ENCODE measurements at regions not wholly inside any gene's neighbourhood (a gene's known extent, or its start where the extent isn't known, plus 50 kb on each side); places are given as distances from the start of the nearest gene placed in this dataset.

- FAIRE-seq (no peak), ATAC-seq (no peak), DNase-seq (ENCODE audit: low read depth in 1 of 2, low spot score in 1 of 2) (no peak)
- TF ChIP-seq CBX8 (IDR thresholded peaks at IDR 0.05) (no peak), FOXS1 (CRISPR knock-in tag; IDR thresholded peaks at IDR 0.05) (no peak), NFE2L2 (conservative IDR thresholded peaks at IDR 0.05; ENCODE audit: low read length) (no peak), TP53 (CRISPR knock-in tag; IDR thresholded peaks at IDR 0.05) (no peak), KDM1A (IDR thresholded peaks at IDR 0.05; ENCODE audit: low read depth) (no peak), RCOR1 (IDR thresholded peaks at IDR 0.05; ENCODE audit: low read depth, low read length) (no peak), HDAC2 (IDR thresholded peaks at IDR 0.05) (no peak), EHMT2 (IDR thresholded peaks at IDR 0.05; ENCODE audit: low read depth) (no peak), ZC3H11A (IDR thresholded peaks at IDR 0.05) (no peak), USF2 (IDR thresholded peaks at IDR 0.05) (no peak), CEBPB (IDR thresholded peaks at IDR 0.05) (no peak), SREBF2 (IDR thresholded peaks at IDR 0.05) (no peak), CBX2 (IDR thresholded peaks at IDR 0.05; ENCODE audit: borderline replicate concordance, low read depth) (no peak), SMC3 (IDR thresholded peaks at IDR 0.05) (no peak), E2F6 (IDR thresholded peaks at IDR 0.05; ENCODE audit: borderline replicate concordance, low read depth) (no peak), POLR2AphosphoS2 (conservative IDR thresholded peaks at IDR 0.05; ENCODE audit: low read length) (no peak), NR3C1 (IDR thresholded peaks at IDR 0.05) (no peak), POLR2A (IDR thresholded peaks at IDR 0.05; ENCODE audit: low read length) (no peak)
- Histone ChIP-seq H3K27ac (no peak overlapping the region), H3K9me3 (no peaks in the 10 kb centered on the region), H3K4me3 (no peak overlapping the region), H3K4me1 (no peaks in the 10 kb centered on the region), H3K4me2 (no peak overlapping the region)
- ChIA-PET POLR2A (no interaction called here), CTCF (no interaction called here)
- 23% methylated on average over 3 of the region's 3 CpGs for WGBS (ENCODE audit: missing lambda C conversion rate)
These were observed 534.3 kb upstream of the PABPC4L start for GRCh38 chr4:134735901-134736300.

- FAIRE-seq: no peak
- Histone ChIP-seq H3K4me1 (no peaks in the 10 kb centered on the region), H3K4me2 (no peak overlapping the region), H3K4me3 (no peak overlapping the region), H3K9me3 (no peaks in the 10 kb centered on the region), H3K27ac (no peak overlapping the region)
- POLR2A ChIA-PET: no interaction called here
- no peak for DNase-seq (ENCODE audit: low read depth in 1 of 2, low spot score in 1 of 2)
- 44% methylated on average over 2 of the region's 2 CpGs for WGBS (ENCODE audit: missing lambda C conversion rate)
- ATAC-seq: no peak
- TF ChIP-seq POLR2AphosphoS2 (conservative IDR thresholded peaks at IDR 0.05; ENCODE audit: low read length): no peak
- TF ChIP-seq GATA3 (IDR thresholded peaks at IDR 0.05; ENCODE audit: borderline replicate concordance): no peak
- no peak for TF ChIP-seq HDAC2 (IDR thresholded peaks at IDR 0.05)
- no peak for TF ChIP-seq ZNF302 (CRISPR knock-in tag; IDR thresholded peaks at IDR 0.05)
- no peak for TF ChIP-seq CBX2 (IDR thresholded peaks at IDR 0.05; ENCODE audit: borderline replicate concordance, low read depth)
- TF ChIP-seq CTCF (IDR thresholded peaks at IDR 0.05): no peak
- TF ChIP-seq FOXS1 (CRISPR knock-in tag; IDR thresholded peaks at IDR 0.05): no peak
- no peak for TF ChIP-seq TFCP2L1 (CRISPR knock-in tag; IDR thresholded peaks at IDR 0.05)
- TF ChIP-seq PHF8 (IDR thresholded peaks at IDR 0.05; ENCODE audit: borderline replicate concordance, low read depth): no peak
- TF ChIP-seq ZC3H11A (IDR thresholded peaks at IDR 0.05): no peak
- TF ChIP-seq JUNB (IDR thresholded peaks at IDR 0.05): no peak
- CTCF ChIA-PET: no interaction called here
These were observed 526.1 kb upstream of the PABPC4L start for GRCh38 chr4:134727696-134728095.

GRCh38 chr4:134722306-134722705, 520.7 kb upstream of the PABPC4L start:
- no peaks in the 10 kb centered on the region for H3K9me3 ChIP-seq
- no peak overlapping the region for H3K4me3 ChIP-seq
- no peaks in the 10 kb centered on the region for H3K4me1 ChIP-seq
- 33% methylated on average over 1 of the region's 1 CpG for WGBS (ENCODE audit: missing lambda C conversion rate)
- H3K27ac ChIP-seq: no peak overlapping the region
- DNase-seq (ENCODE audit: low read depth in 1 of 2, low spot score in 1 of 2) (no peak), FAIRE-seq (no peak), ATAC-seq (no peak)
- POLR2A ChIA-PET: no interaction called here
- H3K4me2 ChIP-seq: no peak overlapping the region
- CTCF ChIA-PET: no interaction called here
- TF ChIP-seq TFCP2L1 (CRISPR knock-in tag; IDR thresholded peaks at IDR 0.05) (no peak), ZSCAN20 (CRISPR knock-in tag; IDR thresholded peaks at IDR 0.05) (no peak), MYC (IDR thresholded peaks at IDR 0.05; ENCODE audit: borderline replicate concordance, low read length) (no peak), KDM1A (IDR thresholded peaks at IDR 0.05; ENCODE audit: low read depth) (no peak), HOXA7 (CRISPR knock-in tag; IDR thresholded peaks at IDR 0.05) (no peak), PBX3 (IDR thresholded peaks at IDR 0.05) (no peak), CHD4 (IDR thresholded peaks at IDR 0.05; ENCODE audit: borderline replicate concordance) (no peak), MAZ (IDR thresholded peaks at IDR 0.05; ENCODE audit: borderline replicate concordance, low read depth, low read length) (no peak), POLR2AphosphoS2 (conservative IDR thresholded peaks at IDR 0.05; ENCODE audit: low read length) (no peak), CBX8 (IDR thresholded peaks at IDR 0.05) (no peak), KDM5A (IDR thresholded peaks at IDR 0.05) (no peak), ESRRA (IDR thresholded peaks at IDR 0.05; ENCODE audit: borderline replicate concordance, low read length) (no peak), ZFP36 (IDR thresholded peaks at IDR 0.05; ENCODE audit: borderline replicate concordance, partially characterized antibody) (no peak), BHLHE40 (IDR thresholded peaks at IDR 0.05; ENCODE audit: low read depth, low read length) (no peak), NPAS2 (CRISPR knock-in tag; IDR thresholded peaks at IDR 0.05; ENCODE audit: borderline replicate concordance) (no peak)

Data from A549 (cell line).